NCI-H748 treated with DMSO at 0.1 percent for 48 hours (cell line): ENCODE measurements at regions not wholly inside any gene's neighbourhood (a gene's known extent, or its start where the extent isn't known, plus 50 kb on each side); places are given as distances from the start of the nearest gene placed in this dataset.

Experiments
- DNase-seq: peaks from one replicate; lab custom pipeline; 2025; lab: John Stamatoyannopoulos, UW

DNA sequence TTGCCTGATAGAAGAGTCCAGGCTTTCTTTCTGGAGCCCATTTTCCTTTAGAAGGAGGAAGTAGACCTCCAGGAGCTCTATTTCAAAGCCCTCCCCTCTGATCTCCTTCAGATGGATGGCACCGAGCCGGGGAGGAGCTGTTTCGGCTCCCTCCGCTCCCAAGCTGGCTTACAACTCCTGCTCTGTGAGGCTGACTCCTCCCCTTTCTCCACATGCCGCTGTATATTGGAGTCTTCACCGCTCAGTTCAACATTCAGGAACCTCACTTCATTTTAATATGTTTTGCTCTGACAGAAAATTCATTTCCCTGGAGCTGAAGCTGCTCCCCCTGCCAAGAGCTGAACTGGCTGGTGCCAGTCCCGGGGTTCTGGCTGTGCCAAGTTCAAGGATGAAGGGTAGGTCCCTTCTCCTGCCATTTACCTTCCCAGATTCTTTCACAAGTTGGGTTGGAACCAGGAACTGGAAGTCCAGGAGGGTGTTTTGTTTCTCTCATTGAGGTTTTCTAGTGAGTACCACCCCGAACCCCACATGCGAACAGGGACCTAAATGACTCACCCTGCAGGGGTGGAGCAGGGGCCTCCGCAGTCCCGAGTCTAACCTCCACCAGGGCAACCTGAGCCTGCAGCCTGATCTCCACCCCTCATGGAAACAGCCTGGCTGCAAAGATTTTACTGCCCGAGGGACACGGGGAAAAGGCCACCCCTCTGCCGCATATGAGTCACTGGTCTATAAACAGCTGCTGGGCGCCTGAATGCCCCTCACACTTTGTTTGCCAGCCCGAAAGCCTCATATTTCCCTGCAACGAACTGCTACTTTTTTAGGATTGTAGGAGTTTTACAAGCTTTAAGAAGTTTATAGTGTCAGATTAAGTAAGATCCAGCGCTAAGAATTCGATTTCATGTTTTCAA lies 68.6 kb upstream of the FOXA2 start:
- DNase-seq, result no peak

DNA sequence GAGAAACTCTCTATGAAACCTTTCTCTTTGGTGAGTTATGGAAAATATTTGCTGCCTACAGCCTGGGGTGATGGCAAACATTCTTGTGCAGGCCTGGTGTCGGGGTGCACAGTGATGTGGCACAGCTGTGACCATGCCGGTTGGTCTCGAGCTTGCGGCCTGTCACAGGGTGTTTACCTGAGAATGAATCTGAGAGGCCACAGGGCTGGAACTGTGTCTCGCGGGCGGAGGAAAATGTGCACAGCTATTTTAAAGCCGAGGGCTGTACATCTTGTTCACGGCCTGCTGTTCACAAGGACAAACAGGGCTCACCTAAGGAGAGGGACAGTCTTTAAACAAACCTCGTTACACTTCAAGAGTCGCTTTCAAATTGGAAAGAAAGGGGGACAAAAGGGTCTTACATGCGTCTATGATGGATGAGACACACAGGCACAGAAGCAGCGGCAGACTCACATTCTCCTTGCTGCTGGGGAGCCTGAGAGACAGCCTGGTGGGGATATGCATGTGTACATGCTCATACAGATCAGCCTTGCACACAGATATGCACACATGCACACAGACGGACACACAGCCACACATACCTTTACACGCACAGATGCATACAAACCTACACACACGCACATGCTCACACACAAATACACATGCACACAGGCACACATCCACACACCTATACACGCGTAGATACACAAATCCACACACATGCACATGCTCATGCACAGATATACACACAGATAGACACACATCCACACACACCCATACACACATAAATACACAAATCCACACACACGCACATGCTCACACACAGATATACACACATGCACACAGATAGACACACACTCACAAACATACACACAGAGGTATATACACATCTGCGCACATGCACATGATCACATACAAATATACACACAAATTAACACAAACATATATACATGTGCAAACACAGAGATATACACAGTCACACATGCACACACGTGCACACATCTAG lies 69.6 kb upstream of the FOXA2 start:
- DNase-seq, result no peak

DNA sequence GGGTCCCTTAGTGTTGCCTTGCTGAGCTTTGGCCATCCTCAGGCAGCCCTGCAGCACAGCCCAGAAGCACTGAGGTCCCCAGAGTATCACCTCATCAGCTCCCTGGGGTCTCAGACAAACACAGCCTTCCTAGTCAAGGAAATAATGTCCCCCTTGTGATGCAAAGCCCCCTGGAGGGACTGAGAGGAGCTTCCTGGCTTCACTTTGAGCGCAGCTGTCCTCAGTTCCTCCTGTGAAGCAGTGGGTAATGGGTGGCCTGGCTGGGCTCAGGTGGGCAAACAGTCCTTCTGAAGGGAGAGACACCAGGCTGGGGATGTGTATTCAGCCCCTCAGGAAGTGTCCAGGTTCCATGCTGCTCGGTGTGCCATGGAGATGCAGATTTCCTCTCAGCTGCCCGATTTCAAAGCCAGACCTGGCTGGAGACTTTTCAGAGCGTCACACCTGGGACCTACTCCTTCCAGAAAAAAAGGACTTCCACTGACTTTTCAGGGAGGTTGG lies 79.2 kb upstream of the FOXA2 start:
- no peak for DNase-seq

GRCh38 chr20:22667198-22667597 lies 82.8 kb upstream of the FOXA2 start:
- no peak for DNase-seq

DNA sequence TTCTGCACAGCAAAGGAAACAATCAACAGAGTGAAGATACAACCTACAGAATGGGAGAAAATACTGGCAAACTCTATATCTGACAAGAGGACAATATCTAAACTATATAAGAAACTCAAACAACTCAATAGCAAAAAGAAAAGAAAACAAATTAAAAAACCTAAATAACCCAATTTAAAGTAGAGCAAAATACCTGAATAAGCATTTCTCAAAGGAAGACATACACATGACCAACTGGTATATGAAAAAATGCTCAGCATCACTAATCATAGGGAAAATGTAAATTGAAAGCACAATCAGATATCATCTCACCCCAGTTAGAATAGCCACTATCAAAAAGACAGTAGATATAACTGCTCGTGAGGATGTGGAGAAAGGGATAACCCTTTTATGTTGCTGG lies 87.8 kb upstream of the FOXA2 start:
- DNase-seq, result no peak

GRCh38 chr20:22673467-22673866 lies 89.1 kb upstream of the FOXA2 start:
- peak; percentile 60 for DNase-seq

DNA sequence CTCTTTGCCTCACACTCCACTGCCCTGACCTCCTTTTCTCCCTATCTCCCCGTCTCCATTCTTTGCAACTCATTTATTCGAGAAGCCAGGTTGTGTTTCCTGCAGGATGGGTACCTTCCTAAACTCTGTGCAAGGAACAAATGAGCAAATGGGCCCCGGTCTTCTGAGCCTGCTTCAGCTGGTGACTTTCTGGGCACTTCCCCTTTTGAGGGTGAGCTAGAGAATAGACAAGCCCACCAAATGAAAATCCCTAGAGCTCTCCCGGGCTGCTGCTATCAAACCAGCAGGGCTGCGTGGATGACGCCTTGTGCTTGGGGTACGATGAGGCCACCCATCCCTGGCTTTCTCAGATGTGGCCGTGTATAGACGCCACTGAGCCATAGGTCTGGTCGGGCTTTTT lies 91.0 kb upstream of the FOXA2 start:
- no peak for DNase-seq

DNA sequence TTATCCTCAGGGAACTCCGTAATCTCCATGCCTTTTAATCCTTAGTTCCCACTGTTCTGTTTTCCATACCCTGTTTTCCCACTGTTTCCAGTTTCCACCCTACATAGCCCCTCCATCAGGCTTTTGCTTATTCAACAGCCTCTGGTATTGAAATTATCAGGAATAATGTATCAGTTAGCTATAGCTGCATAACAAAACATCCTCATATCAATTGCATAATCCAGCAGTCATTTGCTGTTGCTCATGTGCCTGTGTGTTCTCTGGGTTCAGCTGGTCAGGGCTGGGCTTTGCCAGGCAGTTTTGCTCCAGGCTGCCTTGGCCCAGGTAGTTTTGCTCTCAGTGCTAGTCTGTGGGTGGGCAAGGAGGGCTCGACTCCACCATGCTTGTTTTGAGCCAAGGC lies 94.3 kb upstream of the FOXA2 start:
- no peak for DNase-seq

- DNase-seq, result no peak
These were observed 94.8 kb upstream of the FOXA2 start for GRCh38 chr20:22679197-22679596.

- no peak for DNase-seq
These were observed 95.8 kb upstream of the FOXA2 start for GRCh38 chr20:22680031-22680740.

- DNase-seq, result no peak
These were observed 97.3 kb upstream of the FOXA2 start for GRCh38 chr20:22681591-22682248.

DNA sequence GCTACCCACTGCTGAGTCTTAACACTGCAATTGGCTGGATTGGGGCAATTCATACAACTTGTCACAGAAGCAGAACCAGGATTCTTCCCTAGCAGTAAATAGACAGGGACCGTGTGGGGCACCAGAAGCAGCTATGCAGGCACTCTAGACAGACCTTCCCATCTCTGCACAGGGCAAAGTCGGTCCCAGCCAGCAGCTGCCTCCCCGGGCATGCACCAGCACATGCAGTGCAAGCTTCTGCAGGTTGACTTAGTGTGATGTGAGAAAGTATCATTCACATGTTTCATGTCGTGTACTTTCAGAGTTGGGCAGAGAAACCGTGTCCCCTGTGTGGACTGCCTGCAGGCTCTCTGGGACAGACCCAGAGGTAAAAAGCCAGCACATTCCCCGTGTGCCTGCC lies 98.0 kb upstream of the FOXA2 start:
- DNase-seq, result no peak

DNA sequence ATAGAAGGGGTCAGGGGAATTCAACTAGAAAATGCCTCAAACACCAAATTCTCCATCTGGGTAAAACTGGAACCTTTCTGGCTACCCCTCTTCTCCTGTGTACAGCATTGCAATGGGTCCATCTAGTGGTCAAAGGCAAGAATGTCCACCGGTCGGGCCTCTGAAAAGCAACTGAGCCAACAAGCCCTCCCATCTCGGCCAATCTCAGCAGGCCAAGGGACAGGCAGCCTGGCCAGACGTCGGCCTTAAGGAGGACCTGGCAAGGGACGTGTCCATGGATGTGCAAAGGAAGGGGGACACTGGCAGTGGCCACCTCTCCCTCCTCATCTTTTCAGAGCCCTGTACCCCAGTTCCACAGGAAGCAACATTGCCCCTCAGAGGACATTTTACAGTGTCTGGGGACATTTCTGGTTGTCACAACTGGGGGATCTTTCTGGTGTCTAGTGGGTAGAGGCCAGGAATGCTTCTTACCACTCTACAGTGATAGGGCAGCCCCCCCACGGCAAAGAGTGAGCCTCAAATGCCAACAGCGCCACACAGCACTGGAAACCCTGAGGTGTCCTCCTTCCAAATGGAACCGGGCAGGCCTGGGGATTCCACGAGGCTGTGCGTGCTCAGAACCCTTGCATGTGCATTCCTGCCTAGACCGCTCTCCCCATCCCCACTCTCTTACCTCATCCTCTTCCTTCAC lies 99.8 kb upstream of the FOXA2 start:
- peak; percentile 91 for DNase-seq

DNA sequence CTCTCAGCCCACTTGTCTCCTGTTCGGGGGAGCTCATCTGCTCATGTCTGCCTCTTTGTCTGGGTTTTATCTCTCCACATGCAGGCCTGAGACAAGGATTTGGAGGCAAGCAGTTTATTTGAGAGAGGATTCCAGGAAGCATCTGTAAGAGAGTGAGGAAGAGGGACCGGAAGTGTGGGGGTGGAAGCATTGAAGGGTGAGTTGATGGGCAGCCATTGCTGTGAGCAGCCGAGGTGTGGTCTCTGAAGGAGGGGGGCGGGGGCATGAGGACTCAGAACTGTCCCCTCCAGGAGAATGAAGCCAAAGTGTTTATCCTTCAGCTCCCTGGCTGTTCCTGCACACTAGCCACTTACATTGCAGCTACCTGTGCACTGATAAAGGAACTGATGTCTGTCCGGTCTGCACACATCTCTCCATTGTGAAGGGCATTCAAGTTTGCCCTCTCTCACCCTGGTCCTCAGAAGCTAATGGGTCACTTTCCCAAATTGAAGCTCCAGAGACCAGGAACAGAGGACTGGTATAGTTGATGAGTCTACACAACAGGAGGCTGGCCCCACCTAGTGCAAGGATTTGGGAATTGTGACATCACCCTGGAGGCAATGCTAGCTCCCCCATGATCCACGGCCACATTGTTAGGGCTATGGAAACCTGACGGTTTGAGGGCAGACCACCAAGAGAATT lies 100.5 kb upstream of the FOXA2 start:
- no peak for DNase-seq

- peak; percentile 57 for DNase-seq
These were observed 101.7 kb upstream of the FOXA2 start for GRCh38 chr20:22686097-22686496.

DNA sequence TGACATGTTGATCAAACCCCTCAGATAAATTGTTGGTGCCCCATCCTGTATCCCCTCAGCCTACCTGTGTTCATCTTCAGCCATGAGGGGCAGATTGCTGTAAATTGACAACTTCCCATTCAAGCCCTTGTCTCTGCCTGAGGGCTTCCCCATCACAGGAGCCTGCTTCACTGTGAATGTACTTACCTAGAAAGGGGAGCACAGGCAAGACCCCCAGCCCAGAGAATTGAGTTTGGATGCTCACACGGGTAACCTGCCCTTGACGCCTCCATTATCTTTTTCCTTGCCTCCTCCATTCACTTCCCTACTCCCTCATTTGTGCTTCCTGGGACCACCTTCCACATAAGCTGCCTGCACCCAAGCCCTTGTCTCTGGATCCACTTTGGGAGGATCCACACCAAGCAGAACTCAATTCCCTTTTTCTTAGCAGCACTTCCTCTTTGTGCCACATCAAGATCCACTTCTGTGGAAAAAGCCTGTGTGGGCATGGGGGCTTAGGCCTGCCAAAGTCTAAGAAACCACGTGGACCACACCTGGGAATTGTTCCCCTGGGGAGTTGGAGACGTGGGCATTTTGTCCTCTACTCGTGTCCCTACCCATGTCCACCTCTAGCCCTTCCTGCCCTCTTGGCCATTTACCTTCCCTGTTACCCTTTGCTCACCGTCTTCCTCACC lies 103.4 kb upstream of the FOXA2 start:
- no peak for DNase-seq

GRCh38 chr20:22688485-22688884 lies 104.1 kb upstream of the FOXA2 start:
- DNase-seq, result no peak

- DNase-seq, result no peak
These were observed 104.9 kb upstream of the FOXA2 start for GRCh38 chr20:22689266-22689665.

DNA sequence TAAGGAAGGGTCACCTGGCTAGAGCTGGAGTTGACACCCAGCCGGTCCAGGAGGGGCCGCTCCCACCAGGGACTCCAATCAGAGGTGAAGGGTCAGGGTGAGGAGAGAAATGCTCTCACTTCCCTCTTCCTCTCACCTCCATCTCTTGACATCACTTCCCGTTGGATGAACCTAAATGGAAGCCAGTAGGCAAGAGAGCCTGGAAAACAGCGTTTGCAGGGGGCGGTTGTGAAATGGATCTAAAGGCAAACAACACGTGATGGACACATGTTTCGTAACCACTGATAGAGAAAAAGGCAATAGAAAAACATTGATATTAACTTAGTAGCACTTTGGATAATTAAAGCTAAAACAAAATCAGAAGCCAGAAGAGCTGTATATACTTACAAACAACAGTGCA lies 105.6 kb upstream of the FOXA2 start:
- DNase-seq, result no peak
